ENCODE measurements at regions not wholly inside any gene's neighbourhood (a gene's known extent, or its start where the extent isn't known, plus 50 kb on each side); places are given as distances from the start of the nearest gene placed in this dataset.

GRCh38 chr1:87278825-87279535 lies 49.7 kb upstream of the LMO4 start:
- DNase-seq = no peak

Measured in midbrain (tissue), 1 donor.